ENCODE measurements at regions not wholly inside any gene's neighbourhood (a gene's known extent, or its start where the extent isn't known, plus 50 kb on each side); places are given as distances from the start of the nearest gene placed in this dataset.

DNA sequence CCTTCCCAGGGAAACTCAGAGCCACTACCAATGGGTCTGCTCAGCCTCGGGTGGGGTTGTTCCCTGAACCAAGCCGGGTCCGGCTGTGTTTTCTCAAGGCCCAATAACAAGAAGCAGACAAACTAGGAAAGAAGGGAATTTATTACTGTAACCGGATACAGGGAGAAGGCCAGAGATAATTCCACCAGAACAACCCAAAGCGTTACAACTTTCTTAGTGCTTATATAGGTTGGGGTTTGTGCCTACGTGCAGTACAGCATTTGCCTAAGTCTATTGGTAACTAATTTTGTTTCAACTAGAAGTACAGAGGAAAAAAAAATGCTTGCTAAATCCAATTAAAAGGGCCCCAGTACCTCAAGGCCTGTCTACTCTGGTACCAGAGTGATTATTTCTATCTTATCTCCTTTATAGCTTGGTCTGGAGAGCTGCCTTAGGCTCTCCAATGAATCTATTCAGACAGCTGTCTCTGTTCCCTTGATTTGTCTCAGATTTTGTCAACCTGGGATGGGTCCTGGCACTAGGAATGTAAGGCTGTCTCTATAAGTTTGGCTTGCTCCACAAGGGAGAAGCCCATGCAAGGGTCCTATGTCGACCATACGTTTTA lies 57.3 kb upstream of the CCDC190 start:
- no peak for DNase-seq
- Histone ChIP-seq H3K36me3 (ENCODE audit: control insufficient read depth in 2 of 2, extremely low read depth in 1 of 2, insufficient read depth in 1 of 2, low read length in 1 of 2) (no peaks in the 10 kb centered on the region), H3K9me3 (no peaks in the 10 kb centered on the region), H3K27ac (ENCODE audit: low read length) (no peak overlapping the region), H3K27me3 (replicated peaks in 1 of 2; ENCODE audit: control insufficient read depth in 2 of 2, extremely low read depth in 1 of 2, insufficient read depth in 2 of 2, low read length in 1 of 2) (peaks cover 0 to 21% of the 10 kb centered on the region in 2 experiments), H3K4me1 (ENCODE audit: control insufficient read depth in 1 of 2, extremely low read depth in 1 of 2, insufficient read depth in 2 of 2, low read length in 2 of 2) (no peaks in the 10 kb centered on the region), H3K4me3 (ENCODE audit: control insufficient read depth in 1 of 2, extremely low read depth in 1 of 2, low read length in 1 of 2) (no peak overlapping the region)
- H3K27me3 Mint-ChIP-seq: peaks cover 19 to 25% of the 10 kb centered on the region in 2 donors
- H3K9me3 Mint-ChIP-seq: peaks cover 4 to 7% (median 5%) of the 10 kb centered on the region in 3 donors
- ATAC-seq (replicated peaks in 1 of 4): no peak
- 80% methylated on average over 2 of the region's 8 CpGs for WGBS (ENCODE audit: insufficient coverage)
- H3K27ac Mint-ChIP-seq: no peak overlapping the region
- ChIA-PET CTCF (no interaction called here), POLR2A (no interaction called here)
- H3K4me1 Mint-ChIP-seq: peaks cover 4 to 8% (median 6%) of the 10 kb centered on the region in 3 donors
- H3K36me3 Mint-ChIP-seq: no peaks in the 10 kb centered on the region
- no peak overlapping the region for H3K4me3 Mint-ChIP-seq

GRCh38 chr1:162916821-162917613 lies 56.0 kb upstream of the CCDC190 start:
- H3K4me3 ChIP-seq (ENCODE audit: control insufficient read depth in 1 of 2, extremely low read depth in 1 of 2, low read length in 1 of 2): no peak overlapping the region
- 85% methylated on average over 3 of the region's 6 CpGs for WGBS (ENCODE audit: insufficient coverage)
- no peaks in the 10 kb centered on the region for H3K4me1 ChIP-seq (ENCODE audit: control insufficient read depth in 1 of 2, extremely low read depth in 1 of 2, insufficient read depth in 2 of 2, low read length in 2 of 2)
- Mint-ChIP-seq H3K27ac (no peak overlapping the region), H3K27me3 (peaks cover 19 to 25% of the 10 kb centered on the region in 2 donors), H3K4me1 (peaks cover 0 to under 1% (median under 1%) of the 10 kb centered on the region in 3 donors), H3K9me3 (peaks cover 10 to 15% (median 13%) of the 10 kb centered on the region in 3 donors), H3K4me3 (no peak overlapping the region), H3K36me3 (no peaks in the 10 kb centered on the region)
- H3K27me3 ChIP-seq (replicated peaks in 1 of 2; ENCODE audit: control insufficient read depth in 2 of 2, extremely low read depth in 1 of 2, insufficient read depth in 2 of 2, low read length in 1 of 2): peaks cover 0 to 21% of the 10 kb centered on the region in 2 experiments
- no peaks in the 10 kb centered on the region for H3K36me3 ChIP-seq (ENCODE audit: control insufficient read depth in 2 of 2, extremely low read depth in 1 of 2, insufficient read depth in 1 of 2, low read length in 1 of 2)
- no peak for DNase-seq
- ATAC-seq (replicated peaks in 1 of 4): no peak
- ChIA-PET POLR2A (no interaction called here), CTCF (no interaction called here)
- no peaks in the 10 kb centered on the region for H3K9me3 ChIP-seq
- H3K27ac ChIP-seq (ENCODE audit: low read length): no peak overlapping the region

- no peaks in the 10 kb centered on the region for H3K4me1 ChIP-seq (ENCODE audit: control insufficient read depth in 1 of 2, extremely low read depth in 1 of 2, insufficient read depth in 2 of 2, low read length in 2 of 2)
- H3K27me3 ChIP-seq (replicated peaks in 1 of 2; ENCODE audit: control insufficient read depth in 2 of 2, extremely low read depth in 1 of 2, insufficient read depth in 2 of 2, low read length in 1 of 2): peaks cover 0 to 21% of the 10 kb centered on the region in 2 experiments
- H3K9me3 ChIP-seq: no peaks in the 10 kb centered on the region
- no peak overlapping the region for H3K4me3 Mint-ChIP-seq
- no peaks in the 10 kb centered on the region for H3K36me3 Mint-ChIP-seq
- H3K4me1 Mint-ChIP-seq: no peaks in the 10 kb centered on the region
- peaks cover 19 to 25% of the 10 kb centered on the region in 2 donors for H3K27me3 Mint-ChIP-seq
- H3K27ac ChIP-seq (ENCODE audit: low read length): no peak overlapping the region
- ATAC-seq (replicated peaks in 1 of 4): no peak
- no peak overlapping the region for H3K4me3 ChIP-seq (ENCODE audit: control insufficient read depth in 1 of 2, extremely low read depth in 1 of 2, low read length in 1 of 2)
- no peaks in the 10 kb centered on the region for H3K36me3 ChIP-seq (ENCODE audit: control insufficient read depth in 2 of 2, extremely low read depth in 1 of 2, insufficient read depth in 1 of 2, low read length in 1 of 2)
- no CpG with 5 or more reads among the region's 2 CpGs for WGBS (ENCODE audit: insufficient coverage)
- peaks cover 10 to 17% (median 13%) of the 10 kb centered on the region in 3 donors for H3K9me3 Mint-ChIP-seq
- DNase-seq: no peak
- ChIA-PET POLR2A (no interaction called here), CTCF (no interaction called here)
- no peak overlapping the region for H3K27ac Mint-ChIP-seq
These were observed 55.4 kb upstream of the CCDC190 start for GRCh38 chr1:162916407-162916806.

- Mint-ChIP-seq H3K36me3 (no peaks in the 10 kb centered on the region), H3K4me3 (no peak overlapping the region), H3K27me3 (peaks cover 18 to 19% of the 10 kb centered on the region in 2 donors), H3K9me3 (peaks cover 10 to 17% (median 13%) of the 10 kb centered on the region in 3 donors), H3K4me1 (no peaks in the 10 kb centered on the region), H3K27ac (no peak overlapping the region)
- ChIA-PET CTCF (no interaction called here), POLR2A (no interaction called here)
- H3K27ac ChIP-seq (ENCODE audit: low read length): no peak overlapping the region
- no peaks in the 10 kb centered on the region for H3K4me1 ChIP-seq (ENCODE audit: control insufficient read depth in 1 of 2, extremely low read depth in 1 of 2, insufficient read depth in 2 of 2, low read length in 2 of 2)
- no peak overlapping the region for H3K4me3 ChIP-seq (ENCODE audit: control insufficient read depth in 1 of 2, extremely low read depth in 1 of 2, low read length in 1 of 2)
- peaks cover 0 to 19% of the 10 kb centered on the region in 2 experiments for H3K27me3 ChIP-seq (replicated peaks in 1 of 2; ENCODE audit: control insufficient read depth in 2 of 2, extremely low read depth in 1 of 2, insufficient read depth in 2 of 2, low read length in 1 of 2)
- no peaks in the 10 kb centered on the region for H3K36me3 ChIP-seq (ENCODE audit: control insufficient read depth in 2 of 2, extremely low read depth in 1 of 2, insufficient read depth in 1 of 2, low read length in 1 of 2)
- no peak for DNase-seq
- ATAC-seq (replicated peaks in 1 of 4): no peak
- no peaks in the 10 kb centered on the region for H3K9me3 ChIP-seq
These were observed 53.6 kb upstream of the CCDC190 start for GRCh38 chr1:162914601-162915000.

DNA sequence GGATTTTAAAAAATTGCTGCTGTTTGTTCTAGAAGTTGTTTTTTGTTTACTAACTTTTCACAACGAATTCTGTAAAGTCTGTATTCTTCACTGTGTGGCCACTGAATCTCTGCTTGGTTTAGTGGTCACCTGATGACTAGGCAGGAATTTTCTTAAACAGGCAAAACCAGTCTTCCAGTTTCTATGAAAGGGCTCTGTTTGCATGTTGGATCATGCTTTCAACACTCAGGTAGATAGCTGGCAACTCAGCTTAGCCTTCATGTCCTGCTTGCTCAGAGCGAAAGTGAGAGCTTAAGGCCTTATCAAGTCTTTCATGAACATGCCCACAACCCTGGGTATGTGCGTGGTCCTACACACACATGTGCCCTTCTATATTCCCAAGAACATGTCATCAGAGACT lies 52.4 kb upstream of the CCDC190 start:
- DNase-seq (no peak), ATAC-seq (replicated peaks in 1 of 4) (no peak)
- Histone ChIP-seq H3K27ac (ENCODE audit: low read length) (no peak overlapping the region), H3K27me3 (replicated peaks in 1 of 2; ENCODE audit: control insufficient read depth in 2 of 2, extremely low read depth in 1 of 2, insufficient read depth in 2 of 2, low read length in 1 of 2) (peaks cover 0 to 9% of the 10 kb centered on the region in 2 experiments), H3K4me3 (ENCODE audit: control insufficient read depth in 1 of 2, extremely low read depth in 1 of 2, low read length in 1 of 2) (no peak overlapping the region), H3K36me3 (ENCODE audit: control insufficient read depth in 2 of 2, extremely low read depth in 1 of 2, insufficient read depth in 1 of 2, low read length in 1 of 2) (no peaks in the 10 kb centered on the region), H3K4me1 (ENCODE audit: control insufficient read depth in 1 of 2, extremely low read depth in 1 of 2, insufficient read depth in 2 of 2, low read length in 2 of 2) (no peaks in the 10 kb centered on the region), H3K9me3 (no peaks in the 10 kb centered on the region)
- Mint-ChIP-seq H3K36me3 (no peaks in the 10 kb centered on the region), H3K9me3 (peaks cover 10 to 17% (median 13%) of the 10 kb centered on the region in 3 donors), H3K27me3 (peaks cover 9 to 16% of the 10 kb centered on the region in 2 donors), H3K4me3 (no peak overlapping the region), H3K27ac (no peak overlapping the region), H3K4me1 (no peaks in the 10 kb centered on the region)
- POLR2A ChIA-PET: no interaction called here
- CTCF ChIA-PET: no interaction called here
- 79% methylated on average over 3 of the region's 3 CpGs for WGBS (ENCODE audit: insufficient coverage)

- CTCF ChIA-PET: no interaction called here
- peaks cover 9 to 15% of the 10 kb centered on the region in 2 donors for H3K27me3 Mint-ChIP-seq
- no peak for ATAC-seq (replicated peaks in 1 of 4)
- no CpG with 5 or more reads among the region's 1 CpG for WGBS (ENCODE audit: insufficient coverage)
- Histone ChIP-seq H3K4me1 (ENCODE audit: control insufficient read depth in 1 of 2, extremely low read depth in 1 of 2, insufficient read depth in 2 of 2, low read length in 2 of 2) (no peaks in the 10 kb centered on the region), H3K4me3 (ENCODE audit: control insufficient read depth in 1 of 2, extremely low read depth in 1 of 2, low read length in 1 of 2) (no peak overlapping the region), H3K27ac (ENCODE audit: low read length) (no peak overlapping the region), H3K27me3 (replicated peaks in 1 of 2; ENCODE audit: control insufficient read depth in 2 of 2, extremely low read depth in 1 of 2, insufficient read depth in 2 of 2, low read length in 1 of 2) (peaks cover 0 to under 1% of the 10 kb centered on the region in 2 experiments), H3K36me3 (ENCODE audit: control insufficient read depth in 2 of 2, extremely low read depth in 1 of 2, insufficient read depth in 1 of 2, low read length in 1 of 2) (no peaks in the 10 kb centered on the region), H3K9me3 (no peaks in the 10 kb centered on the region)
- no peak overlapping the region for H3K4me3 Mint-ChIP-seq
- H3K4me1 Mint-ChIP-seq: no peaks in the 10 kb centered on the region
- H3K27ac Mint-ChIP-seq: no peak overlapping the region
- no peak for DNase-seq
- peaks cover 10 to 17% (median 13%) of the 10 kb centered on the region in 3 donors for H3K9me3 Mint-ChIP-seq
- POLR2A ChIA-PET: interaction anchor here in 1 of 2 donors (0.6 kb wide), 1 partner anchor 518 kb away, joined by 3 read pairs; no protein-coding TSS in a partner anchor
- H3K36me3 Mint-ChIP-seq: no peaks in the 10 kb centered on the region
These were observed 51.2 kb upstream of the CCDC190 start for GRCh38 chr1:162912061-162912667.
